ENCODE measurements at regions not wholly inside any gene's neighbourhood (a gene's known extent, or its start where the extent isn't known, plus 50 kb on each side); places are given as distances from the start of the nearest gene placed in this dataset.

- Mint-ChIP-seq H3K4me1 (no peaks in the 10 kb centered on the region), H3K27me3 (peaks cover 2 to 25% (median 17%) of the 10 kb centered on the region in 5 donors), H3K4me3 (no peak overlapping the region), H3K27ac (no peak overlapping the region), H3K36me3 (no peaks in the 10 kb centered on the region), H3K9me3 (peaks cover 0 to 10% (median 1%) of the 10 kb centered on the region in 9 donors)
- DNase-seq, result no peak
- POLR2A ChIA-PET, result no interaction called here
- ATAC-seq, result no peak
Measured at GRCh38 chr16:18039931-18040330, 296.6 kb downstream of the NPIPA8 start.

DNA sequence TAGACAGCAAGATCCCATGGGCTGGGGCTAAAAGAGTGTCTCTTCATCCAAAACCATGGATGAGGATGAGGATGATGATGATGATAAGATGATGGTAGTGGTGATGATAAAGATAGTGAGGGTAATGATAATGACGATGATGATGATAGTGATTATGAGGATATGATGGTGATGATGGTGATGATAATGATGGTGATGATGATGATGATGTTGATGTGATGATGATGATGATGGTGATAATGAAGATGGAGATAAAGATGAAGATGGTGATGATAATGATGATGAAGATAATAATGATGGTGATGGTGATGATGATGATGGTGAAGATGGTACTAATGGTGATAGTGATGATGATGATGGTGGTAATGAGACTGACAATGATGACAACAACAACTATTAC, 299.5 kb downstream of the NPIPA8 start:
- peaks cover 2 to 12% (median 8%) of the 10 kb centered on the region in 5 donors for H3K27me3 Mint-ChIP-seq
- peaks cover 0 to 10% (median 2%) of the 10 kb centered on the region in 9 donors for H3K9me3 Mint-ChIP-seq
- H3K4me3 Mint-ChIP-seq, result no peak overlapping the region
- no peak overlapping the region for H3K27ac Mint-ChIP-seq
- ATAC-seq (no peak), DNase-seq (no peak)
- POLR2A ChIA-PET, result no interaction called here
- no peaks in the 10 kb centered on the region for H3K4me1 Mint-ChIP-seq
- H3K36me3 Mint-ChIP-seq, result no peaks in the 10 kb centered on the region

DNA sequence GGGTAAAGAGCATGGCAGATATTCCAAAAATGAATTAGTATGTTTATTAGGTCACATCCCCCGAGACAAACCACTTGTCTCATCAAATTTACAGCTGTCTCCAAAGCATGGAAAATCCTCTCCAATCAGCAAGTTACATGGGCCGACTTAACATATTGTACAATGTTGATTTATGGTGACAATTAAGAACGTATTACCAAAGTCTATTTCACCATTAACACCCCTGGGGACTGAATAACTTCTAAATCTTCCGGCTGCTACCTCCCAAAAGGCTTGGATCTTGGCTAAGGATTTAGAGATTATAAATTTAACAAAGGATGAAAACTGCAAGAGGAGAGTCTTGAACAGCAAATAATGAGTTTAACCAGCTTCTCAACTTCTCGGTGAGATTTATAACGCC, 311.9 kb downstream of the NPIPA8 start:
- no peaks in the 10 kb centered on the region for H3K4me1 Mint-ChIP-seq
- no peak overlapping the region for H3K27ac Mint-ChIP-seq
- POLR2A ChIA-PET, result no interaction called here
- peaks cover 0 to 3% (median 0%) of the 10 kb centered on the region in 9 donors for H3K9me3 Mint-ChIP-seq
- DNase-seq (no peak), ATAC-seq (no peak)
- no peak overlapping the region for H3K4me3 Mint-ChIP-seq
- no peaks in the 10 kb centered on the region for H3K36me3 Mint-ChIP-seq
- peaks cover 6 to 46% (median 16%) of the 10 kb centered on the region in 5 donors for H3K27me3 Mint-ChIP-seq

DNA sequence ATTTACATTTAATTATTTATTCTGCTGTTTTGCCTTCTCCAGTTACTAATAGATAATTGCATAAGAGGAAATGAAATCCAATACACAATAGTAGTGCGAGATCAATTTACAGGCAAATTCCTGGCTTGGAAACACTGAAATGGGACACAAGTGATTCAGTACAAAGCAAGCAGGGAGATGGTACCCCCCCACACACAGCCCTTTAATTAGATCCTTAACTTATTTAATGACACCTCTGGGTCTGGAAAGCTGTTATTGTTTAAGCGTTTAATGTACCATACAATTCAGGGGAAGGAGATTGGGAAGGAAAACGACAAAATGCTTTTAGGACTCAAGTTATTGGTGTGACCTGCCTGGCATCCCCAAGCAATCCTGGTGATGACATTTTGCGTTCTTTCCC, 318.2 kb downstream of the NPIPA8 start:
- Mint-ChIP-seq H3K27ac (no peak overlapping the region), H3K4me1 (no peaks in the 10 kb centered on the region), H3K9me3 (peaks cover 0 to under 1% (median 0%) of the 10 kb centered on the region in 9 donors), H3K27me3 (peaks cover under 1 to 17% (median 3%) of the 10 kb centered on the region in 5 donors), H3K36me3 (no peaks in the 10 kb centered on the region), H3K4me3 (no peak overlapping the region)
- DNase-seq (no peak), ATAC-seq (no peak)
- POLR2A ChIA-PET, result no interaction called here

GRCh38 chr16:18013863-18014262, 322.7 kb downstream of the NPIPA8 start:
- Mint-ChIP-seq H3K27ac (no peak overlapping the region), H3K27me3 (peaks cover 2 to 25% (median 6%) of the 10 kb centered on the region in 5 donors), H3K9me3 (peaks cover 0 to 6% (median 0%) of the 10 kb centered on the region in 9 donors), H3K4me3 (no peak overlapping the region), H3K36me3 (no peaks in the 10 kb centered on the region), H3K4me1 (no peaks in the 10 kb centered on the region)
- POLR2A ChIA-PET, result no interaction called here
- ATAC-seq, result no peak
- DNase-seq, result no peak

- no peak overlapping the region for H3K27ac Mint-ChIP-seq
- H3K4me3 Mint-ChIP-seq, result no peak overlapping the region
- peaks cover 4 to 22% (median 6%) of the 10 kb centered on the region in 5 donors for H3K27me3 Mint-ChIP-seq
- ATAC-seq, result no peak
- peaks cover 0 to 11% (median 0%) of the 10 kb centered on the region in 9 donors for H3K9me3 Mint-ChIP-seq
- H3K4me1 Mint-ChIP-seq, result no peaks in the 10 kb centered on the region
- POLR2A ChIA-PET, result no interaction called here
- H3K36me3 Mint-ChIP-seq, result no peaks in the 10 kb centered on the region
- no peak for DNase-seq
Measured at GRCh38 chr16:18008356-18008755, 328.2 kb downstream of the NPIPA8 start.

DNA sequence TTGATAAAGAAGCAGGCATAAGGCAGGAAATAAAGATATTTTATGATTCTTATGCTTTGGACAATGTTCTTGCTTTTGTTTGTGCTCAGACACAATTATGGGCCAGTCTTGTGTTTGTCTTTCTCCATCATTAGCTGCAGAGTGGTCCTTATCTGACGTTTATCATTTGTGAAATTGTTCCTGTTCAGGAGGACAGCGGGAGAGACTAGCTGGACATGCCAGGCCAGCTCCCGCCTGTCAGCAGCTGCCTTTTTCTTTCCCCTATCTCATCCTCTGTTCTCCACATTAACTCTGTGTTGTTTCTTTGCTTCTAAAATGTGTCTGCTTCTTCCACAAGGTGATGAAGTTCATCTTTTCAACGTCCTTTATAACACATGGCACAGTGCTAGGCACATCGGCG, 333.5 kb downstream of the NPIPA8 start:
- peaks cover 0 to 10% (median 0%) of the 10 kb centered on the region in 9 donors for H3K9me3 Mint-ChIP-seq
- H3K36me3 Mint-ChIP-seq, result no peaks in the 10 kb centered on the region
- no peak overlapping the region for H3K27ac Mint-ChIP-seq
- H3K4me3 Mint-ChIP-seq, result no peak overlapping the region
- POLR2A ChIA-PET, result no interaction called here
- no peaks in the 10 kb centered on the region for H3K4me1 Mint-ChIP-seq
- peaks cover 4 to 9% (median 6%) of the 10 kb centered on the region in 5 donors for H3K27me3 Mint-ChIP-seq
- ATAC-seq (no peak), DNase-seq (no peak)

- Mint-ChIP-seq H3K9me3 (peaks cover 0 to 2% (median 0%) of the 10 kb centered on the region in 9 donors), H3K4me1 (no peaks in the 10 kb centered on the region), H3K27me3 (peaks cover 8 to 18% (median 16%) of the 10 kb centered on the region in 5 donors), H3K27ac (no peak overlapping the region), H3K4me3 (no peak overlapping the region), H3K36me3 (no peaks in the 10 kb centered on the region)
- POLR2A ChIA-PET, result no interaction called here
- no peak for ATAC-seq
- no peak for DNase-seq
Measured at GRCh38 chr16:17998996-17999395, 337.5 kb downstream of the NPIPA8 start.

- Mint-ChIP-seq H3K4me3 (no peak overlapping the region), H3K27me3 (peaks cover 8 to 19% (median 15%) of the 10 kb centered on the region in 5 donors)
Measured at GRCh38 chr16:17998550-17998949, 338.0 kb downstream of the NPIPA8 start.

DNA sequence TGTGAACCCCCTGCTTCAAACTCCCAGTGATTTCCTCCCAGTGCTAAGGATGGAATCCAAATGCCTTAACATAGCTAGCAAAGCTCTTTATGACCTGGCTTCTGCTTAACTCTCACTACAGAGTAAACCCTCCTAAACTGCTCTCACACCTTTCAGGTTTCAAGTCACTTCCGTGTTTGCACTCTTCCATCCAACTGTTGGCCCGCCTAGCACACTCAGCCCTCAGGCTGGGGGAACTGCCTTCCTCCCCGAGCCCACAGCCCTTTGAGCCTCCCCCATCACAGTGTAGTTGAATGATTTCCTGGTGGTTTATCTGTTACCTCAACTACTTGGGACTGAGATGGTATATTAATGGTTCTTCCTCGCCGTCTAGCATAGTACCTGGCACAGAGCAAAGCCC, 342.5 kb downstream of the NPIPA8 start:
- H3K36me3 Mint-ChIP-seq, result no peaks in the 10 kb centered on the region
- peaks cover 18 to 57% (median 27%) of the 10 kb centered on the region in 5 donors for H3K27me3 Mint-ChIP-seq
- ATAC-seq (no peak), DNase-seq (no peak)
- no peaks in the 10 kb centered on the region for H3K4me1 Mint-ChIP-seq
- no peak overlapping the region for H3K4me3 Mint-ChIP-seq
- H3K27ac Mint-ChIP-seq, result no peak overlapping the region
- H3K9me3 Mint-ChIP-seq, result no peaks in the 10 kb centered on the region
- POLR2A ChIA-PET, result no interaction called here

More at GRCh38 chr16:17998550-17998949, 338.0 kb downstream of the NPIPA8 start:
- POLR2A ChIA-PET, result no interaction called here
- Mint-ChIP-seq H3K4me1 (no peaks in the 10 kb centered on the region), H3K27ac (no peak overlapping the region), H3K36me3 (no peaks in the 10 kb centered on the region), H3K9me3 (no peaks in the 10 kb centered on the region)
- ATAC-seq (no peak), DNase-seq (no peak)

GRCh38 chr16:17992416-17992815, 344.1 kb downstream of the NPIPA8 start:
- Mint-ChIP-seq H3K9me3 (no peaks in the 10 kb centered on the region), H3K4me1 (no peaks in the 10 kb centered on the region), H3K4me3 (no peak overlapping the region), H3K27ac (no peak overlapping the region), H3K36me3 (no peaks in the 10 kb centered on the region), H3K27me3 (peaks cover 18 to 64% (median 27%) of the 10 kb centered on the region in 5 donors)
- ATAC-seq (no peak), DNase-seq (no peak)
- POLR2A ChIA-PET, result no interaction called here

- Mint-ChIP-seq H3K27me3 (peaks cover 14 to 60% (median 24%) of the 10 kb centered on the region in 5 donors), H3K4me3 (no peak overlapping the region), H3K36me3 (no peaks in the 10 kb centered on the region), H3K9me3 (no peaks in the 10 kb centered on the region), H3K27ac (no peak overlapping the region), H3K4me1 (no peaks in the 10 kb centered on the region)
- ATAC-seq (no peak), DNase-seq (no peak)
- POLR2A ChIA-PET, result no interaction called here
Measured at GRCh38 chr16:17989255-17989654, 347.3 kb downstream of the NPIPA8 start.

- Mint-ChIP-seq H3K4me1 (no peaks in the 10 kb centered on the region), H3K9me3 (no peaks in the 10 kb centered on the region), H3K36me3 (no peaks in the 10 kb centered on the region), H3K4me3 (no peak overlapping the region), H3K27ac (no peak overlapping the region), H3K27me3 (peaks cover 14 to 60% (median 22%) of the 10 kb centered on the region in 5 donors)
- POLR2A ChIA-PET, result no interaction called here
- DNase-seq, result no peak
- no peak for ATAC-seq
Measured at GRCh38 chr16:17988839-17989238, 347.7 kb downstream of the NPIPA8 start.

DNA sequence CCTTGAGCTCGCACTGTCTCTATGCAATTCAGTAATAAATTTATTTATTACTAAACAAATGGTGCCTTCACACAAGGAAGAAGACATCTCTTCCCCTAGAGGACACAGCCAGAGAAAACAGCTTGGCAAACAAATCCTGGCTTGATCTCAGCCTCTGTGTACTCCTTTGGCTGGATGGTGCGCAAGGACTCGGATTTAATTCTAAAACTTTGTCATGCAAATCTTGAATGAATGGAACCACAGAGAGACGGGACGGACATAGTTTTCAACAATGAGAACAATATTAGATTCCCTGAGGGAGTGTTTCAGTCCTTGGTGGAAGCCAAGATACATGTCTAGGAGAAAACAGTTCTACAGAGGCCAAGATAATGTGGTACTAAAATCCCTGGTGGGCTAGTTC, 349.5 kb downstream of the NPIPA8 start:
- peak overlapping the region in 1 of 10 donors; percentile 51 for H3K27ac Mint-ChIP-seq
- H3K4me1 Mint-ChIP-seq, result no peaks in the 10 kb centered on the region
- no peak overlapping the region for H3K4me3 Mint-ChIP-seq
- no peaks in the 10 kb centered on the region for H3K9me3 Mint-ChIP-seq
- POLR2A ChIA-PET, result no interaction called here
- ATAC-seq, result no peak
- H3K27me3 Mint-ChIP-seq, result peaks cover 9 to 46% (median 19%) of the 10 kb centered on the region in 5 donors
- no peaks in the 10 kb centered on the region for H3K36me3 Mint-ChIP-seq
- no peak for DNase-seq

Data from naive thymus-derived CD8-positive, alpha-beta T cell (primary cell).